HG03432 (cell line): ENCODE measurements at regions not wholly inside any gene's neighbourhood (a gene's known extent, or its start where the extent isn't known, plus 50 kb on each side); places are given as distances from the start of the nearest gene placed in this dataset.
A peak's percentile ranks its signal among the peaks of the same experiment; 100 is the strongest.

ENCODE experiments used
- ATAC-seq: cut with Tn5 transposase; IDR thresholded peaks from one replicate; pipeline ENCODE4 v1.9.1; 2021; ENCODE audit warnings: mild to moderate bottlenecking, moderate library complexity; ENCODE audit not compliant: unreplicated experiment

DNA sequence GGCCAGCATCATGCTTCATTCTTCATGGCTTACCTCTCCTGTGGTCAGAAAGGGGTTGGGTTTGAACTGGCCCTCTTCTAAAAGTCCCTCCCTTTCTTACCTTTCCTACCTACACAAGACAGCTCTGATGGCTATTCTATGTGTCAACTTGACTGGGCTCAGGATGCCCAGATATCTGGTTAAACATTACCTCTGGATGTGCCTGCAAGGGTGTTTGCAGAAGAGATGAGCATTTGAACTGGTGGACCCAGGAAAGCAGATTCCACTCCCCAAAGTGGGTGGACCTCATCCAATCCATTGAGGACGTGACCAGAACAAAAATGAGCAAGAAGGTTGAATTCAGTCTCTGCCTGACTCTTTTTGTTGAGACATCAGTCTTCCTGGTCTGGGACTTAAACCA, 79.0 kb upstream of the TCF7L2 start:
- no peak for ATAC-seq

DNA sequence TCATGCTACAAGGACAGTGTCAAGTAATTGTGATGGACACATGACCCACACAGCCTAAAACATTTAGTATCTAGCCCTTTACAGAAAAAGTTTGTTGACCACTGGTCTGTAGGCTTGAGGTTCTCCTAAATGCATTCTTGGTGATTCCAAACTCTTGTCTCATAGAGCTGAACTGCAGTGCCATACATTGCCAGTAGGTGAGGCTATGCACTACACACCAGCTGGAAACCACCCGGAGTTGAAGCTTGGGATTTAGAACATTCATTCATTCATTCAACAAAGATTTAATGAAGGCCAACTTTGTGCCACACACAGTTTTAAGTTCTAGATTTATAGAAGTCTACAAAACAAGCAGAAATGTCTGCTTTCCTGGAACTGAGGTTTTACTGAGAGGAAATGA, 77.3 kb upstream of the TCF7L2 start:
- no peak for ATAC-seq

DNA sequence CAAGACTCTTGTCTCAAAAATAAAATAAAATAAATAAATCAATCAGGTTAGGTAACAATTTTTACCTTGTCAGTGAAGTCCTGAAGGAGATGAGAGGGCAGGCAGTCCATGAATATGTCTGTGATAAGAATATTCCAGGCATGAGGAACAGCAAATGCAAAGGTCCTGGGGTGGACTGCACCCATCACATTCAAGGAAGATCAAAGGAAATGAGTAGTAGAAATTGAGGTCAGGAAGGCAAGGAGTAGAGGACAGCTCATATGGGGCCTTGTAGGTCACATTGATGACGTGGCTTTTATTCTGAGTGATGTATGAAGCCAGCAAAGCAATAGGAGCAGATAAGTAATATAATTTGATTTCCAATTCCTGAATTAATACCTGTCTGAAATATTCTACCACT, 76.5 kb upstream of the TCF7L2 start:
- ATAC-seq: no peak

DNA sequence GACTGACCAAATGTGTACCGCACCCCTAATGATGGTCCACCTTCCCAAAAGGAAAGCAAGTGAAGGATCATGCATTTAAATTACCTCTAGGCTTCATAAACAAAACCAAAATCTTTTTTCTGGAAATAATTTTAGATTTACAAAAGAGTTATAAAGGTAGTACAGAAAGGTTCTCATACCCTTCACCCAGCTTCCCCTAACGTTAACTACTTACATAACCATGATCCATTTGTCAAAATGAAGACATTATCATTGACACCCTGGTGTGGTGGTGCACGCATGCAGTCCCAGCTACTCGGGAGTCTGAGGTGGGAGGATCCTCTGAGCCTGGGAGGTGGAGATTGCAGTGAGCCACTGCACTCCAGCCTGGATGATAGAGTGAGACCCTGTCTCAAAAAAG, 75.1 kb upstream of the TCF7L2 start:
- ATAC-seq: no peak

DNA sequence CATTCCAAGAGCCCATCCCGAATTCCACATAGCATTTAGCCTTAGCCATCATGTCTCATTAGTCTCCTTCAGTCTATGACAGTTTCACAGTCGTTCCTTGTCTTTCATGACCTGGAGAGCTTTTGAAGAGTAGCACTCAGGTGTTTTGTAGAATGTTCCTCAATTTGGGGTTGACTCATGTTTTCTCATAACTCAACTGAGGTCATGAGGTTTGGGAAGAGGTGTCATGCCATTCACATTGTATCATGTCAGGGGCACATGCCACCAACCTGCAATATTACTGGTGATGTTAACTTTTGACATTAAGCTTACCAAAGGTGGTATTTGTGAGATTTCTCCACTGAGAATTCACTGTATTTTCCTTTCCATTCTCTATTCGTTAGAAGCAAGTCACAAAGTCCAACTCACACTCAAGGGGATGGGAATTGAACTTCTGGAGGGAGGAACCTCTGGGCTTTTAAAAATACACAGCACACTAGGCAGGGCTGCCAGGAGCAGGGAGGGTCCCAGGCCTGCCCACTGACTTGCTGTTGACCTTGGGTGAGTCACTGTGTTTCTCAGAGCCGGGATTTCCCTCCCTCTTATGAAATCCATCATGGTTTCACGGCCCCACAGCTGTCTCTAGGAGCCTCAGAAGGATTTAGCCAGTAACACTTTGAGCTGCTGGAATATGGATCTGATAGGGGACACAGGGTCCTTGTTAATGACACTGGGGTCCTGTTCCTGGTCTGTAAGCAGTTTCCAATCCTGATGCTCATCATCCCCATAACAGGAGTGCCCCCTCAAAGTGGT, 74.4 kb upstream of the TCF7L2 start:
- peak; percentile 62 for ATAC-seq

DNA sequence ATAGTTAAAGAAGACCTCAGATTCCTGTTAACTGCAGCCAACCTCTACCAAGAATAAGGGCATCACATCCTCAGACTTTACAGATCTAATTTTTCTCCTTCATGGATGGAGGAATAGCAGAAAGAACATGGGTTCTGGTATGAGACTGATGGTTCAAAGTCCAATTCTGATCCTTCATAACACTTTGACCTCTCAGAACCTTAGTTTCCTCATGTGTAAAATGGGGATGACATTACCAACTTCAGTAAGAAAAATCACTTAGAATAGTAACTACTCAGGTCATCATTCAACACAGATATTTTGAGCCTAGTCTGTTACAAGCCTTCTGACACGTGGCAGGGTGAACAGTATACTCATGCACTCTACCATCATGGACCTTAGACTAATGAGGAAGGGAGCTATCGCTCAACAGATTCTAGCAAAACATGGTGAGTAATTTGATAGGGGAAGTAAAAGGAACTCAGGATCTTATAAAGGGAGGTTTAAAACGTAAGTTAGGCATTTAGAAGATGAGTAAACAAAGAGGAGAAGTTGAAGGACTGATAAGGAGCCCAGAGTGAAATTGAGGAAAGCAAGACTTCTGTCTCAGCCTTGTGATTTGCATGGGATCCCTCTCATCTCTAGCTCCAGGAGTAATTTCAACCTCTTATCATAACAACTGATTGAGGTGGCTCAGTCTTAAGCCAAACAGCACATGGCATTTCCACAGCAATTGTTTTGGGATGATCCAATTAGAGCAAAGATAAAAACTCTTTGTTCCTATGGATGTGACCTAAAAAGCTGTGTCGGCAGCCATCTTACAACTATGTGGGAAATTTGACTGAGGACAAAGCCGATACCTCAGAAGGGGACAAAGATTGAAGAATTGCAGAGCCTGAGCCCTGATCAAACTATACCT, 69.2 kb upstream of the TCF7L2 start:
- no peak for ATAC-seq

DNA sequence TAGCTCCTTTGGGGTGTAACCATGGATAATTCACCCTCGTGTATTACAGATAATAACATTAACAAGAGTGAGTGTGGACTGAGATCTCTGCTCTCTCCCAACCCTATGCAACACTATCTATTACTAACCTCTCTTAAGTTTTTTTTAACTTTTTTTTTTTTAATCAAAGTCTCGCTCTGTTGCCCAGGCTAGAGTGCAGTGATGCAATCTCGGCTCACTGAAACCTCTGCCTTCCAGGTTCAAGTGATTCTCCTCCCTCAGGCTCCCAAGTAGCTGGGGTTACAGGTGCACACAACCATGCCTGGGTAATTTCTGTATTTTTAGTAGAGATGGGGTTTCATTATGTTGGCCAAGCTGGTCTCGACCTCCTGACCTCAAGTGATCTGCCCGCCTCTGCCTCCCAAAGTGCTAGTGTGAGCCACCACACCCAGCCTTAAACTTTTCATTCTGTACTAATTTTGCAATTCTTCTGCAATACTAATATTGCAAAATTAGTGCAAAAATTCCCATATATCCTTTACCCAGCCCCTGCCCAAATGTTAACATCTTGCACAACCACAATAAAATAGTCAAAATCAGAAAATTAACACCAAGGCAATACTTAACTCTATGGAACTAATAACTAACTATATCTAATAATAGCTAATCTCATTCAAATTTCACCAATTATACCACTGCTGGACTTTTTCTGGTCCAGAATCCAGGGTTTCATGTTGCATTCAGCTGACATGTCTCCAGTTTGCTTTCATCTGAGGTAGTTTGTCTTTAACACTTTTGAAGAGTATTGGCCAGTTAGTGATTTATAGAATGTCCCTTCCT, 66.5 kb upstream of the TCF7L2 start:
- ATAC-seq: no peak

DNA sequence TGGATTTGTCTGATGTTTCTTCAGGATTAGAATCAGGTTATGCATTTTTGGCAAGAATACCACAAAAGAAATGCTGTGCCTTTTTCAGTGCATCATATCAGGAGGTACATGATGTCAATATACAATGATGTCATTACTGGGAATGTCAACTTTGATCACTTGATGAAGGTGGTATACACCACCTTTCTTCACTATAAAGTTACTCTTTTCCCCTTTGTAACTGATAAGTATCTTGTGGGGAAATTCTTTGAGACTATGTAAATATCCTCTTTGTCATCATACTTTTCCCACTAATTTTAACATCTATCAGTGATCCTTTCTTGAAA, 65.9 kb upstream of the TCF7L2 start:
- ATAC-seq: no peak

DNA sequence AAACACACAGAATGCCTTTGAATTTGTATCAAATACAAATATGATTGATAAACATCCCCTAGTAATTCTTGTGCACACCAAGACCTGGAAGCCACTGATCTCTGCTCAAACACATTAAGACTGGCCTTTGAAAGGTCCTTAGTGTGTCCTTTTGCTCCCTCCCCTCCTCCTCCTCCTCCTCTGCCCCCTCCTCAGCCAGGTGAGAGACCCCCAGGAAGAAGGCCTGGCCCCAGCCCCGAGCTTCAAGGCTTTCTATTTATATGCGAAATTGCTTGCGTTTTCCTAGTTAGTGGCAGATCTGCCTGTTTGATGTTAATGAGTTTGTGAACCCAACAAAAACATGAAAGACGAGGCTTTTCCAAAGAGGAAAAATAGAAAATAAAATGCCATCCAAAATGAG, 63.6 kb upstream of the TCF7L2 start:
- no peak for ATAC-seq

DNA sequence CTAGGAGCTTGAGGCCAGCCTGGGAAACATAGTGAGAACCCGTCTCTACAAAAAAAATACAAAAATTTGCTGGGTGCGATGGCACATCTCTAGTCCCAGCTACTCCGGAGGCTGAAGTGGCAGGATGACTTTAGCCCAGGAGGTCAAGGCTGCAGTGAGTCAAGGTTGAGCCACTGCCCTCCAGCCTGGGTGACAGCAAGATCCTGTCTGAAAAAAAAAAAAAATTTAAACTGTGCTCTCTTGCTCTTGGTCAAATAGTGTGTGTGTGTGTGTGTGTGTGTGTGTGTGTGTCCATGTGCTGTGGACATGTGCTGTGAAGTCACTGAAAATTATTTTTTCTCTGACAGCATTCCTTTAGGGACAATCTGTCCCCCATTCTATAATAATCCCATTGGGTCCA, 62.1 kb upstream of the TCF7L2 start:
- no peak for ATAC-seq

DNA sequence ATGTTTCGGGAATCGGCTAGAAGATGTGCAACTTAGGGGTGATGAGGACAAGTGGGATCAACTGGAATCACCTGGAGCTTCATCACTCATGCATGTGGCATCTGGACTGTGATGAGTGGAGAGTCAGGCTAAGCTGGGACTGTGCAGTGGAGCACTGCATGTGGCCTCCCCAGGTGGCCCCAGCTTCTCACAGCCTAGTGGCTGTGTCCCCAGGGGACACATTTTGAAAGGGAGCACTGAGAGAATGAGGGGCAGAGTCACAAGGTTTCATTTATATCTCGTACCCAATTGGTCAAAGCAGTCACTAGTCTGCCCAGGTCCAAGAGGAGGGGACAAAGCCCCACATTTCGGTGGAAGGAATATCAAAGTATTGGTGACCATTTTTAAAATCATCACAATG, 54.8 kb upstream of the TCF7L2 start:
- no peak for ATAC-seq

DNA sequence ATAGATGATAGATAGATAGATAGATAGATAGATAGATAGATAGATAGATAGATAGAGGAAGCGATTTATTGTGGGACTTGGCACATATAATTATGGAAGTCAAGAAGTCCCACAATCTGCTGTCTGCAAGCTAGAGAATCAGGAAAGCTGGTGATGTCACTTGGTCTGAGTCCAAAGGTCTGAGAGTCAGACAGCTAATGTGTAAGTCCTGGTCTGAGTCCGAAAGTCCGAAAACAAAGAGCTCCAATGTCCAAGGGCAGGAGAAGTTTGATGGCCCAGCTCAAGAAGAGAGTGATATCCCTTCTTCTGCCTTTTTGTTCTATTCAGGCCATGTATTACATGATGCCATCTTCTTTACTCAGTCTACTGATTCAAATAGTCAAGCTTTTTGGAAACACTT, 53.8 kb upstream of the TCF7L2 start:
- ATAC-seq: no peak

DNA sequence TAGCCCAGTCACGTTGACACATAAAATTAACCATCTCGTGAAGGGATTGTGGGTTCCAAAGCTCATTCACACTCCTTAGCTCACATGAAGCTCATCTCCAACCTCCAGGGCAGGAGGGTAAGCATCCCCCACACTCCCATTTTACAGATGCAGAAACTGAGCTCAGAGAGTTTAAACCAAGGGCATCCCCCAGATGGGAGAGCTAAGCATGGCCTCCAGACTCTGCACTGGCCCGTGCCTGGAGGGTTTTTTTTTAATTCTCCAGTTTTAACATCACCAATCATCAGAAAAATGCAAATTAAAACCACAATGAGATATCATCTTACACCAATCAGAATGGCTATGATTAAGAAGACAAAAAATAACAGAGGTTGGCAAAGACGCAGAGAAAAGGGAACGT, 53.3 kb upstream of the TCF7L2 start:
- no peak for ATAC-seq

DNA sequence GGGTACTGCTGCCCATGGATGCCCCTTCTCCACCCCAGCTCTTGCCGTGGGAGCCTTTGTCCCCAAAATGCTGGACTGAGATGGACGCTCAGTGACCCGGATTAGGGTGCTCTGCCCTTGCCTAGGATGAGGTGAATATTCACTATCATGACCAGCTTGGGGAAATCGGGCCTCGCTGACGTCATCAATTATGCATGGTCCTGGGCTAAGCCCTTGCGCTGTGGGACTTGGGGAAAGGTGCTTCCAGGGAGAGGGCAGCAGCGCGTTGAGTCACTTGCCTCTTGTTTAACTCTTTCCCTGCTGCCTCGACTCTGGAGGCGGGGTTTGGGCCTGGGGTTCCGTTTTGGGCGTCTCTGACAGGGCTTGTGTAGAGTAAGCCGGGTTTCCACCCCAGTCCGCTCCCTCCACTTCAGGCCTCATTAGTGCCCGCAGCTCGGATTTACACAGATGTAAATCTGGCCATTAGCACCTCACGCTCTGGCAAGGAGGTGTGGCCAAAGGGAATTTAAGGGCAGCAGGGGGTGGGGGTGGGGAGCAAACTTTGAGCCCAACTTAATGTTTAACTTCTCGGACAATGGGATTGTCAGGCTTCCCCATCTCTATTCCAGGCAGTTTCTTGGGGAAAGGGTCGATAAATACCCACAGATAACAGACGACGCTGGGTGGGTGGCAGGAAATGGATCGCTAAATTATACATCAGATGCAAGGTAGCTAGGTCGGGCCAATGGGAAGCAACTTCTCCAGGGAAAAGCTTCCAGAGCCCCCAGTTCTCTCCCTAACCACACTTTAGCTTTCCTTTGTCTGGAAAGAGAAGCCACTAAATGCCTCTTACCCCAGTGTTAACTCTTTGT, 51.3 kb upstream of the TCF7L2 start:
- no peak for ATAC-seq

DNA sequence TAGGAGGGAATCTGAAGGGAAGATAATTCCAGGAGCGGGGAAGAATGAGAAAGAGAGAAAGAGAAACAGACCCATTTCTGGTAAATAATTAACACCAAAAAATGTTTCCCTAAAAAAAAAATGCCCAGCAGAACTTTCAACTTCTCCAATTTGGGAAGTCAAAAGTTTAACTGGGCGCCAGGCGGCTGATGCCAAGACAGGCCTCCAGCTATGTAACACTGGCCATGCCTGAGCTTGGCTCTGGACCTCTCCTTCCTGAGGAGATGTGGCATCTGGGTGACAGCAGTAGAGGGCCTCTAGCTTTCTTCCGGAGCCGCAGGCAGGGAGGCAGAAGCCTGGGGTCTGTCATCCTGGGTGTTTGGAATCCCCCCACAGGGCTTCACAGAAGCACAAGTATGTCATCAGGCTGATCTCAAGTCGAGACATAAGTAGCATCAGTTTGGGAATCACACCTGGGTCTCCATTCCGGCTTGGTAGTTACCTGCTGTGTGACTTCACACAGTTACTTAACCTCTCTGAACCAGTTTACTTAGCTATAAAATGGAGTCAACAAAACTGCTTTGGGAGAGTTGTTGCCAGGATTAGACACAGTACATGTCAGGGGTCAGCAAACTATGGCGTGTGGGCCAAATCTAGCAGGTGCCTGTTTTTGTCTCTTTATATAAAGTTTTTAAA, 50.5 kb upstream of the TCF7L2 start:
- no peak for ATAC-seq
